ENCODE measurements at regions not wholly inside any gene's neighbourhood (a gene's known extent, or its start where the extent isn't known, plus 50 kb on each side); places are given as distances from the start of the nearest gene placed in this dataset.

- no peak overlapping the region for H3K27ac ChIP-seq (ENCODE audit: low read depth in 1 of 2, low read length in 2 of 2)
- no peak overlapping the region for H3K4me2 ChIP-seq (replicated peaks; ENCODE audit: extremely low read depth, low read length, poor library complexity, severe bottlenecking)
- Mint-ChIP-seq H3K4me3 (no peak overlapping the region), H3K27me3 (ENCODE audit: low read depth in 3 of 3) (peaks cover 0 to 1% (median 0%) of the 10 kb centered on the region in 3 donors), H3K36me3 (no peaks in the 10 kb centered on the region), H3K27ac (no peak overlapping the region), H3K9me3 (peaks cover 0 to 2% (median 0%) of the 10 kb centered on the region in 7 donors), H3K4me1 (no peaks in the 10 kb centered on the region)
- TF ChIP-seq CTCF (IDR thresholded peaks at IDR 0.05): no peak
- no peaks in the 10 kb centered on the region for H3K4me1 ChIP-seq (ENCODE audit: control insufficient read depth in 1 of 2, insufficient read depth in 2 of 2, low read length in 2 of 2)
- no peaks in the 10 kb centered on the region for H4K20me1 ChIP-seq (ENCODE audit: insufficient read depth, low read length)
- intact Hi-C loops (cut with micrococcal nuclease): no loop called here
- no peak overlapping the region for H3K9ac ChIP-seq (ENCODE audit: insufficient read depth, low read length, poor library complexity, severe bottlenecking)
- no peaks in the 10 kb centered on the region for H3K79me2 ChIP-seq (ENCODE audit: insufficient read depth, low read length)
- no peaks in the 10 kb centered on the region for H3K36me3 ChIP-seq (replicated peaks in 1 of 2; ENCODE audit: control insufficient read depth in 1 of 2, insufficient read depth in 2 of 2, low read length in 2 of 2)
- H3K27me3 ChIP-seq (ENCODE audit: control insufficient read depth in 2 of 2, insufficient read depth in 2 of 2, low read length in 2 of 2): no peaks in the 10 kb centered on the region
- no peak overlapping the region for H2AFZ ChIP-seq (ENCODE audit: insufficient read depth, low read depth, low read length, poor library complexity, severe bottlenecking)
- H3K9me3 ChIP-seq (replicated peaks in 1 of 2; ENCODE audit: control insufficient read depth in 1 of 2, insufficient read depth in 1 of 2, low read length in 2 of 2): no peaks in the 10 kb centered on the region
- WGBS (ENCODE audit: insufficient coverage): 17% methylated on average over 1 of the region's 2 CpGs
- H3K4me3 ChIP-seq (replicated peaks in 1 of 3; ENCODE audit: low read depth in 2 of 3, low read length in 3 of 3): no peak overlapping the region
- DNase-seq: no peak
Measured at GRCh38 chr4:19807505-19807904, 444.2 kb upstream of the SLIT2 start.

GRCh38 chr4:19806865-19807264 is 444.8 kb upstream of the SLIT2 start:
- H3K27ac ChIP-seq (ENCODE audit: low read depth in 1 of 2, low read length in 2 of 2): no peak overlapping the region
- Mint-ChIP-seq H3K4me3 (no peak overlapping the region), H3K27me3 (ENCODE audit: low read depth in 3 of 3) (peaks cover 0 to 1% (median 0%) of the 10 kb centered on the region in 3 donors), H3K4me1 (no peaks in the 10 kb centered on the region), H3K27ac (no peak overlapping the region), H3K9me3 (peaks cover 0 to 2% (median 0%) of the 10 kb centered on the region in 7 donors), H3K36me3 (no peaks in the 10 kb centered on the region)
- no peak overlapping the region for H3K4me2 ChIP-seq (replicated peaks; ENCODE audit: extremely low read depth, low read length, poor library complexity, severe bottlenecking)
- no peaks in the 10 kb centered on the region for H3K79me2 ChIP-seq (ENCODE audit: insufficient read depth, low read length)
- H3K9me3 ChIP-seq (replicated peaks in 1 of 2; ENCODE audit: control insufficient read depth in 1 of 2, insufficient read depth in 1 of 2, low read length in 2 of 2): no peaks in the 10 kb centered on the region
- H3K4me3 ChIP-seq (replicated peaks in 1 of 3; ENCODE audit: low read depth in 2 of 3, low read length in 3 of 3): no peak overlapping the region
- H3K36me3 ChIP-seq (replicated peaks in 1 of 2; ENCODE audit: control insufficient read depth in 1 of 2, insufficient read depth in 2 of 2, low read length in 2 of 2): no peaks in the 10 kb centered on the region
- H3K4me1 ChIP-seq (ENCODE audit: control insufficient read depth in 1 of 2, insufficient read depth in 2 of 2, low read length in 2 of 2): no peaks in the 10 kb centered on the region
- no peak for TF ChIP-seq CTCF (IDR thresholded peaks at IDR 0.05)
- H4K20me1 ChIP-seq (ENCODE audit: insufficient read depth, low read length): no peaks in the 10 kb centered on the region
- no peak overlapping the region for H2AFZ ChIP-seq (ENCODE audit: insufficient read depth, low read depth, low read length, poor library complexity, severe bottlenecking)
- H3K9ac ChIP-seq (ENCODE audit: insufficient read depth, low read length, poor library complexity, severe bottlenecking): no peak overlapping the region
- intact Hi-C loops (cut with micrococcal nuclease): no loop called here
- WGBS (ENCODE audit: insufficient coverage): no CpG with 5 or more reads among the region's 1 CpG
- no peaks in the 10 kb centered on the region for H3K27me3 ChIP-seq (ENCODE audit: control insufficient read depth in 2 of 2, insufficient read depth in 2 of 2, low read length in 2 of 2)
- no peak for DNase-seq
